Glomerular endothelial cell (primary cell): ENCODE measurements at regions not wholly inside any gene's neighbourhood (a gene's known extent, or its start where the extent isn't known, plus 50 kb on each side); places are given as distances from the start of the nearest gene placed in this dataset.
"Not testable (repeated sequence)": the region's sequence is repeated elsewhere in the genome, so short reads cannot be mapped to it uniquely, and the experiment has no call there.

Experiments
- DNase-seq: peaks from one replicate; pipeline ENCODE4 v3.0.0-alpha.2; 2011; ENCODE audit warnings: low read depth, low spot score; ENCODE audit errors: extremely low read depth

GRCh38 chr4:81375745-81376144 is 96.0 kb downstream of the RASGEF1B start:
- DNase-seq: no peak

- no peak for DNase-seq
Measured at GRCh38 chr4:81369886-81370285, 101.8 kb downstream of the RASGEF1B start.

- no peak for DNase-seq
Measured at GRCh38 chr4:81366779-81367178, 104.9 kb downstream of the RASGEF1B start.

GRCh38 chr4:81360737-81361136 is 111.0 kb downstream of the RASGEF1B start:
- DNase-seq: no peak

- no peak for DNase-seq
Measured at GRCh38 chr4:81359207-81359606, 112.5 kb downstream of the RASGEF1B start.

- no peak for DNase-seq
Measured at GRCh38 chr4:81358154-81358553, 113.6 kb downstream of the RASGEF1B start.

GRCh38 chr4:81356621-81357020 is 115.1 kb downstream of the RASGEF1B start:
- no peak for DNase-seq

- DNase-seq: no peak
Measured at GRCh38 chr4:81355136-81355535, 116.6 kb downstream of the RASGEF1B start.

- DNase-seq: no peak
Measured at GRCh38 chr4:81353861-81354260, 117.8 kb downstream of the RASGEF1B start.

- no peak for DNase-seq
Measured at GRCh38 chr4:81352446-81352835, 119.3 kb downstream of the RASGEF1B start.

- peak; percentile 27 for DNase-seq
Measured at GRCh38 chr4:81351654-81352445, 119.9 kb downstream of the RASGEF1B start.

GRCh38 chr4:81350040-81350439 is 121.7 kb downstream of the RASGEF1B start:
- no peak for DNase-seq

- no peak for DNase-seq
Measured at GRCh38 chr4:81348778-81349094, 123.0 kb downstream of the RASGEF1B start.

GRCh38 chr4:81348086-81348777 is 123.5 kb downstream of the RASGEF1B start:
- no peak for DNase-seq

- DNase-seq: no peak
Measured at GRCh38 chr4:81346719-81347118, 125.0 kb downstream of the RASGEF1B start.

- DNase-seq: no peak
Measured at GRCh38 chr4:81343536-81343935, 128.2 kb downstream of the RASGEF1B start.

- no peak for DNase-seq
Measured at GRCh38 chr4:81343046-81343445, 128.0 kb upstream of the PRKG2 start.

- DNase-seq: no peak
Measured at GRCh38 chr4:81337211-81337610, 122.2 kb upstream of the PRKG2 start.

- DNase-seq: no peak
Measured at GRCh38 chr4:81335122-81335912, 120.3 kb upstream of the PRKG2 start.

- DNase-seq: no peak
Measured at GRCh38 chr4:81330018-81330417, 115.0 kb upstream of the PRKG2 start.

GRCh38 chr4:81326581-81326980 is 111.6 kb upstream of the PRKG2 start:
- no peak for DNase-seq

GRCh38 chr4:81324594-81324993 is 109.6 kb upstream of the PRKG2 start:
- DNase-seq: not testable (repeated sequence)
